ENCODE measurements at regions not wholly inside any gene's neighbourhood (a gene's known extent, or its start where the extent isn't known, plus 50 kb on each side); places are given as distances from the start of the nearest gene placed in this dataset.

DNA sequence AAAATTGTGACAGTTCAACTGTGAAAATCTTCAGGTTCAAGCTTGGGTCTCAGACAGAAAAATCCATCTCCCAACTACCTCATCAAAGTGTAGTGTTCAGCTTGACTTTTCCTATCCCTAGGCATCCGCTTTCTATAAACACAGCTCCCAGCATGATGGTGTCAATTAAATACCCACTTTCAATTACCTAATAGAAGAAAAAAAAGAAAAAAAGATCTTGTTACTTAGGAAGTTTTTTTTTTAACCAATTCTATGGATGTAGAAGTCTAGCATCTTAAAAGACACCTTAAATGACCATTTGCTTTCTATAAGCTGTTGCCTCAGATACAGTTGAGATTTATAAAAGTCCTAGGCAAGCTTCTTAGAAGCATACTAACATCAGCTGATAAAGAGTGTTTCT lies 244.1 kb upstream of the MTNR1B start:
- no peak for DNase-seq

- DNase-seq: no peak
Measured at GRCh38 chr11:92727123-92727522, 242.3 kb upstream of the MTNR1B start.

DNA sequence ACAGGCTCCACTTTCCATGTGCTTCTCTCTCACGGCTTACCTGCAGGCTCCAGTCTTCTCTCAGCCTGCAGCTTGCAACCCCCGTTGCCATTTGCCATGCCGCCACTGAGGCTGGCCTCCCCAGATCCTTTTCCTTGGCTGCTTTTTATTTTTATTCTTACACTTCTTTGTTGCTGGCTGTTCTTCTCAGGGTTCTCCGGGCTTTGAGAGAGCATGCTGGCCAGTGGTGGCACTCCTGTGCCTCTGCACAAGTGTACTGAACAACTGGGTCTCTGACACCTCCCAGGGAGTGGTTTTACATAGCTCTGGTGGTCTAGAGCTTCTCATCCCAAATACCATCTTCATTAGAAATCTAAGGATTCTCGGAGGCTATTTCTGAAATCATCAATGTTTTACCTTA lies 241.7 kb upstream of the MTNR1B start:
- DNase-seq: no peak

GRCh38 chr11:92728628-92729027 lies 240.8 kb upstream of the MTNR1B start:
- no peak for DNase-seq

GRCh38 chr11:92735039-92735438 lies 234.4 kb upstream of the MTNR1B start:
- peak in 2 of 3 donors; percentile 4 to 30 for DNase-seq

- no peak for DNase-seq
Measured at GRCh38 chr11:92738276-92738675, 231.2 kb upstream of the MTNR1B start.

DNA sequence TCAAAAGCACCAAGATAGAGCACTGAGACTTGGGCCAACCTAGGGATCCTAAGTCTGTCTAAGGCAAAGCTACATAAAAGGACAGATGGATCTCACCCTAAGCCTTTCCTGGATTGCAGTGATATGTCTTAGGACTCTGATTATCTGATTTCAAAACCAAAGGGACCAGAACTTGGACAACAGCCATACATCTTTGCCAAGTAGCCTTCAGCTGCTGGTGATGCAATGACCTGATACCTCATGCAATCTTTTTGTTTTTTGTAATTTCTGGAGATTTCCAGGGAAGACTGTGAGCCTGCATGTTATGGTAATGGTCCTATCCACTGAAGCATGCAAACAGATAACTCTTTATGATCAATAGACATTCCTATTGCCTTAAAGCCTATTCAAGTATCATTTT lies 230.4 kb upstream of the MTNR1B start:
- no peak for DNase-seq

DNA sequence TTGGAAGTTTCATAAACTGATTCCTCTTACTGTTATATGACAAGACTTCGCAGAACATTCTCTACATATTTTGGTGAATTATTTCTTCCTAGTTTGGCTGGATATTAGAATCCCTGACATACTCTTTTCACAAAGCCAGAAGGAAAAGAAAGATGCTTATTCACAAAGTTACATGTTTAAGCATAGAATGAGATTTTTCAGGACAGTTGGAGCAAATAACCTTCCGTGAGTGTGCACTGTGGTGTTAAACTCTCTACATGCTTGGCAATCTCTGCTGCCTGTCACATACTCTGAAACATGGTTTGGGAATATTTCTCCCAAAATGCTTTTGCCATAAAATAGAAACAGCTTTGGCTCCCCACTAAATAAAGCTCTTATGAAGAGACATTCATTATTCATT lies 230.0 kb upstream of the MTNR1B start:
- DNase-seq: no peak

GRCh38 chr11:92740276-92740675 lies 229.2 kb upstream of the MTNR1B start:
- no peak for DNase-seq

DNA sequence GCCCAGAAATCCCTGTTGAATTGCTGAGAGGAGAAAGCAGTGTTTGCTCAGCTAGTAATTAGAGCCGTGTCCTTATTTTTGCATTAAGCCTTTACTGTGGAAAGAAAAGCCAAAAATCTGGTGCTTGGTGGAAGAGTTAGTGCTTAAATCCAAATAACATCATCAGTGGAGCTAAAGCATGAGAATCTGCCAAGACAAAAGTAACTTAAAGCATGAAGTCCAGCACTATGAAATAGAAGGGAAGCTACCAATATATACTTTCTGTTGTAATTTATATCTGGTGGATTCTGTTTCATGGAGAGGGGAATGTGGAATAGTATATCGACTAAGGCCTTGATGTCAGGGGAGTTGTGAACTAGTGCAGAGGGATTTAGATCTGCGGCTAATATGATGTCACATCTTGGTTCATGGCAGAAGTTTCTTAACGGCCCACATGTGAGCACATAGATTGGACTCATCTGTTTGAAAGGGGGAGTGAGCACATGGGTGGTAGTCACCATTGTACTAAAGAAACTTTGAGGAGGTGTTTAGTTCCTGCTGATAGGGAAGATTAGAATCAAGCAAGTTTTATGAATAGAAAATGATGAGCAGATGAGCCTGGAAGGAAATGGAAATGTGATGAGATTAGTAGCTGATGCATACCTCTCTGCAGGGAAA lies 224.4 kb upstream of the MTNR1B start:
- no peak for DNase-seq

DNA sequence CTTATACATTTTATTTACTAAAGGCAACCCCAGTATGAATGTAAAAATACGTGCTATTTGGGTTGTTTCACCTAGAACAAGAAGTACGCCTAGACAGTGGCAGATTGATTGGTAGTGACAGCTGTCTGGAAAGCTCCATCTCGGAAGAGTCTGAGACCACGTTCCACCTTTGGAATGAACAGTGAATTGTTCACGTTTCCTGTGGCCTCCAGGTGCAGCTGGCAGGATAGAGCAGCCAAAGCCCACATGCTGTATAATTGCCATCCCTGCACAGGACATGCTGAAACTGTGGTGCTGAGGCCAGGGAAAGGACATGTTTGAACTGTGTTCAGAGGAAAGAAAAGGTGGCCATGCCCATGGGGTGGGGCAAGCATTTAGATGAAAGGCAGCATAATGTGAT lies 218.7 kb upstream of the MTNR1B start:
- no peak for DNase-seq

- DNase-seq: no peak
Measured at GRCh38 chr11:92751594-92751993, 217.9 kb upstream of the MTNR1B start.

GRCh38 chr11:92752122-92752521 lies 217.3 kb upstream of the MTNR1B start:
- no peak for DNase-seq

- no peak for DNase-seq
Measured at GRCh38 chr11:92753161-92753560, 216.3 kb upstream of the MTNR1B start.

- DNase-seq: no peak
Measured at GRCh38 chr11:92758241-92758780, 211.1 kb upstream of the MTNR1B start.

- no peak for DNase-seq
Measured at GRCh38 chr11:92759571-92760214, 209.8 kb upstream of the MTNR1B start.

GRCh38 chr11:92762121-92762540 lies 207.3 kb upstream of the MTNR1B start:
- no peak for DNase-seq

- no peak for DNase-seq
Measured at GRCh38 chr11:92763336-92763735, 206.1 kb upstream of the MTNR1B start.

DNA sequence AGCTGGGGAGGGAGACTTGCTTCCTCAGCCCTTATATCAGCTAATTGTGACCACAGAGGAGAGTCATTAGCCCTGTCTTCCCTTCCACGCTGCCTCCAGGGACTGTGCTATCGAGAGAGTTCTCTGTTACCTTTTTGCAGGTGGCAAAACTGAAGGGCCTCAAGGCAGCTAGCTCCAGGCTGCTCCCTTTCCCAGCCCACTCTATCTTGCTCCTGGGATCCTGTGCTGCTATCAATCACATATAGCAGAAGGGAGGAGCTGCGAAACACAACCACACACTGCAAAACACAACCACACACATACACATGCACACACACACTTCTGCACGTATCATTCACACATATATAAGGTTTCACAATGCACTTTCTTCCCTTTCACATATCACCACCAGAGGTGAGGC lies 205.3 kb upstream of the MTNR1B start:
- DNase-seq: no peak

DNA sequence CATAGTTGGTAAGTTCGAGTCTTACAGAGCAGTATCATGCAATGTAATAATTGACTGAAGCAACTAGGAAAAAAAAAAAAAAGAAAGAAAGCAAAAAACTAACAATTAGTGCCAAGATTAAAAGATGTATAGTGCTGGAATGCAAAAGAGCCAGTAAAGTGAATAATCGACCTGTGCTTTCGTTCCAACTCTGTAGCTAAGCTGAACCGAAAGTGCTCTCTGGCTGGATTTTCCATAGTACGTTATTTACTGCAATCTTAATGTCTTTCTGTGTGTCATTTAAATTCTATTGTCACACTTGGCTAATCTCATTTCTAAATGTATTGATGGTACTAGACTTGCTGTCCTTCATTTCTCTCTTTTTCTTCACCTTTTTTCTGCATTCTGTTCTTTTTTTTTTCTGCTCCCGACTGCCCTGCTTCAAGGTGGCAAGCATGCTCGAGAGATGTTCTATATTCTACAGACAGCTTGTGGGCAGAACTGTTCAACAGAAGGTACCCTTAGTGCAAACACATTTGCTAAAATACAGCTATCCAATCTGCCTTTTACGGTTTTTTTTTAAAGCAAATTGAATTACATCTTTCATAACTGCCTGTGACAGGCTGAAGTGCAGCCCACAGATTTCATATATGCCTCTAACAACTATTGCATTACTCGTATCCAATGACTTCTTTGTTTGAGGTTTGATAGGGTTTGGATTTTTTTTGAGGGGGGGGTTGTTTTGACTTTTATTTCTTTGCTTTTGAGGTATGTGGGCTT lies 204.2 kb upstream of the MTNR1B start:
- no peak for DNase-seq

GRCh38 chr11:92765965-92766371 lies 203.5 kb upstream of the MTNR1B start:
- peak; percentile 77 to 82 (median 80) for DNase-seq

DNA sequence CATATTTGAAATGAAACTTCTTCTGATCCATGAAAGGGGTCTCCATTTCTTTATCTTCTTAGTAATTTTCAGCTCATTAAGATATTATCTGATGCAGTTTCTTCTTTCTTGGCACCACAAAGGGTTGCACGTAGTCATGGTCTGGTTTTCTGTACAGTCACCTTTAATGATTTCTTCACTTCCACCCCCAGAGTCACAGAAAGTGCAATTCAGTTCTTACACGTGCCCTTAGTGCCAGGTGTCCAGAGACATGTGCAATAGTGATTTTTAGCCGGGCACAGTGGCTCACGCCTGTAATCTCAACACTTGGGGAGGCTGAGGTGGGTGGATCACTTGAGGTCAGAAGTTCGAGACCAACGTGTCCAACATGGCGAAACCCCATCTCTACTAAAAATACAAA lies 202.8 kb upstream of the MTNR1B start:
- peak in 1 of 3 donors; percentile 4 for DNase-seq

GRCh38 chr11:92767416-92767815 lies 202.0 kb upstream of the MTNR1B start:
- DNase-seq: no peak
